Loucy (cell line): ENCODE measurements at regions not wholly inside any gene's neighbourhood (a gene's known extent, or its start where the extent isn't known, plus 50 kb on each side); places are given as distances from the start of the nearest gene placed in this dataset.

Experiments
- CTCF ChIP-seq: fragments of 200-600 bp; sonication (generic); conservative IDR thresholded peaks from 2 replicates; pipeline ENCODE4 v1.5.1; 2014; ENCODE audit warnings: mild to moderate bottlenecking, antibody characterized with exemption, low read length
- EZH2phosphoT487 ChIP-seq: fragments of 200-600 bp; IDR thresholded peaks from 2 replicates; pipeline ENCODE4 v1.6.1; 2018; ENCODE audit warnings: antibody characterized with exemption, mild to moderate bottlenecking, moderate library complexity, borderline replicate concordance

GRCh38 chrX:129077424-129078170 lies 445.7 kb downstream of the SMARCA1 start:
- TF ChIP-seq CTCF (no peak), EZH2phosphoT487 (no peak)
